Nucleus accumbens (tissue), 56 donors: ENCODE measurements at regions not wholly inside any gene's neighbourhood (a gene's known extent, or its start where the extent isn't known, plus 50 kb on each side); places are given as distances from the start of the nearest gene placed in this dataset.
"Not testable (repeated sequence)": the region's sequence is repeated elsewhere in the genome, so short reads cannot be mapped to it uniquely, and the experiment has no call there.

Experiments used
- DNase-seq, 56 donors: peaks; one replicate each; lab custom pipeline; 2025; lab: John Stamatoyannopoulos, UW

- DNase-seq = no peak
Measured at GRCh38 chr21:29396951-29397455, 98.3 kb downstream of the BACH1 start.

DNA sequence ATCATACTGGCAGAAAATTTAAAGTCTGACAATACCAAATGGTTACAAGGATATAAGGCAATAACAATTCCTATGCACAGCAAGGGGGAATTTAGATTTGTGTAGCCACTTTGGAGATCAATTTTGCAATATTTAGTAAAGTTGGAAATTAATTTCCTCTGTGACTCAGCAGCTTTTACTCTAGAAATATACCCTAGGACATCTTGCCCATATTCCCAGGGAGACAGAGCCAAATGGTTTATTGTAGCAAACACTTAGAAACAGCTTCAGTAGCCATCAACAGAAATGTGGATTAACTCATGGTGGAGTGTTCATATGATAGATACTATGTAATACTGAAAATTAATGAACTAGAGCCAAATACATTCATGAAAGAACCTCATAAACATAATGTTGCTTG is 104.6 kb downstream of the BACH1 start:
- DNase-seq = no peak

- no peak for DNase-seq
Measured at GRCh38 chr21:29403922-29404538, 105.3 kb downstream of the BACH1 start.

- DNase-seq = no peak
Measured at GRCh38 chr21:29405503-29406122, 106.9 kb downstream of the BACH1 start.

GRCh38 chr21:29406385-29406784 is 107.7 kb downstream of the BACH1 start:
- DNase-seq = no peak

- no peak for DNase-seq
Measured at GRCh38 chr21:29407571-29407970, 108.8 kb downstream of the BACH1 start.

DNA sequence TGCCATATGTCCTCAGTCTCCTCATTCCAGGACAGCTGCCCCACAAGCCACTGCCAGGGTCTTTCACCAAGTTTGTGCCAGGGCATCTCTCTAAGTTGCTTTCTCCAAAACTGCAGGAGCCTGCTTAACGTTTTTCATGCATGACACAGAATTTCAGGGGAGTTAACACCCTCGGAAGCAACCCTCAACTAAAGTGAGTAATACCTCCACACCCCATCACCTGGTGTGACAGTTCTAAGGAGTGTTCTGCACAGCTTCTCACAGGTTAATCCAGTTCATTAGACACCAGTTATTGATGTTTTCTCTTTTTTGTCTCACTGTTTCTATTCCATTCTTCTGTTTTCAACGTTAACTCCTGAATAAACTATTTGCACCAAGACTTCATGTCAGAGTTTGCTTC is 115.0 kb downstream of the BACH1 start:
- DNase-seq = peak in 2 of 56 donors; percentile 0 to 1

DNA sequence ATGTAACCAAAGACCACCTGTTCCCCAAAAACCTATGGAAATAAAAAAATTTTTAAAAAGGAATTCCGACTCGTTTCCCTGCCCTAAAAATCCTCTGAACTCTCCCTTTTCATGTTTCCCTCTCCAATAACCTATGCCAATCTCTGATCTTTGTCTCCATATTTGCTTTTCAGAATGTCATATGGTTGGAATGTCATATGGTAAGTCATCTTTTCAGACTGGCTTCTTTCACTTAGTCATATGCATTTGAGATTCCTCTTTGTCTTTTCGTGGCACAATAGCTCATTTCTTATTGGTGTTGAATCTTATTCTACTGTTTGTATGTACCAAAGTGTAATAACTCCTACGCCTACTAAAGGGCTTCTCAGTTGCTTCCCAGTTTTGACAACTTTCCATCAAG is 117.5 kb downstream of the BACH1 start:
- no peak for DNase-seq

DNA sequence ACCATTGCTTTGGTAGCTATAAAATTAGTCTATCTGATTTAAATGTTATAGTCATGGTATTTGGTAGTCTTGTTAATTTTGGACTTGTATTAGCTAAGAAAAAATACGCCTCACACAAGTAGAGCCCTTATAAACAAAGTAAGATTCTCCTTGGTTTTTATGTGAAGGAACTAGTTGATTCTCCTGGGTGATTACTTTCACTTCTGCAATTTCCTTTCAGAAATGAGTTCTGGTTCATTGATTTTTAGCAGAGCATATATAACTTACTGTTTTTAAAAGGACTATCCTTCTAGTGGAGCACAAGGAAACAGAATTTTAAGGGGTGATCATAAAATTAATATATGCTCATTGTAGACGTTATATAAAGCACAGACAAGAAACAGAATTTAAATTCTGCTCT is 120.1 kb downstream of the BACH1 start:
- no peak for DNase-seq

- DNase-seq = no peak
Measured at GRCh38 chr21:29419422-29419821, 120.7 kb downstream of the BACH1 start.

DNA sequence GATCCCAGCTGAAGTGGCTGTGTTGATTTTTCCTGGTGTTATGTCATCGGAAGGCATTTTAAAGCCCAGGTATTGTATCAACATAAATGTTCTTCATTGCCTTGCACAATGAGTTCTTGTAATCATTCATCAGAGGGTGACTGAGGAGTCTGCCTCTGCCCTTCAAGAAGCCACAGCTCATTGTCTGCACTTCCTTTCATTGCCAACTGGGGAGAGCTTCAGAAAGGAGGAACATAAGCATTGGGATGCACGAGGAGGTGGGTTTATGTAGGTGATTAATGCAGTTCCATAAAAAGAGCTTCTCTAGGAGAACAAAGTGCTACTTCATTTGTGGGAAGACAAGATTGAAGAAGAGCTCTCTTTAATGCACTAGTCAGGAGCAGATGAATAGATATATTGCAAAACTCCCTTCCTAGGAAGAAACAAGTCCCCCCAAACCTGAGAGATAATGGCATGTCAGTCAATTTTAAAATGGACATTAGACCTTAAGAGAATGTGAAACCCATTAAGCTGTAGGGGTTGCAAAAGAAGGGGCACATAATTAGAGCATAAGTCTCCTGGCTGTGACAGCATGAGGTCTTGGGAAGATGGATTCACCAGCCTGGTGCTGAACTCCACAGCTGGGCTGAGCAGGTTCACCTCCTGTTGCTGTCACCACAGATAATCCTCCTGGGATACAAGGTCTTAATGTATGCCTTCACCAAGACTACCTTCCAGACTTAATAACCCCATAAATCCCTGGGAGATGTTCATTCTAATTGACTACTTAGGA is 124.6 kb downstream of the BACH1 start:
- DNase-seq = no peak

- no peak for DNase-seq
Measured at GRCh38 chr21:29424728-29425127, 126.0 kb downstream of the BACH1 start.

- no peak for DNase-seq
Measured at GRCh38 chr21:29429218-29429617, 130.5 kb downstream of the BACH1 start.

- DNase-seq = no peak
Measured at GRCh38 chr21:29430030-29430429, 131.3 kb downstream of the BACH1 start.

- DNase-seq = no peak
Measured at GRCh38 chr21:29430576-29430975, 131.9 kb downstream of the BACH1 start.

GRCh38 chr21:29431178-29431577 is 132.5 kb downstream of the BACH1 start:
- no peak for DNase-seq

- no peak for DNase-seq
Measured at GRCh38 chr21:29431680-29432079, 133.0 kb downstream of the BACH1 start.

- no peak for DNase-seq
Measured at GRCh38 chr21:29433366-29434059, 134.8 kb downstream of the BACH1 start.

DNA sequence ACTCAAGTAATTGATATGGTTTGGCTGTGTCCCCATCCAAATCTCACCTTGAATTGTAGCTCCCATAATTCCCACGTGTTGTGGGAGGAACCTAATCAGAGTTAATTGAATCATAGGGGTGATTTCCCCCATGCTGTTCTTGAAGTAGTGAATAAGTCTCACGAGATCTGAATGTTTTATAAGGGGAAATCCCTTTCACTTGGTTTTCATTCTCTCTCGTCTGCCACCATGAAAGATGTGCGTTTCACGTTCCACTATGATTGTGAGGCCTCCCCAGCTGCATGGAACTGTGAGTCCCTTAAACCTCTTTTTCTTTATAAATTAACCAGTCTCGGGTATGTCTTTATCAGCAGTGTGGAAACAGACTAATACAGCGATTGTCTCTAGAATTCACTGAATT is 135.4 kb downstream of the BACH1 start:
- DNase-seq = no peak

- not testable (repeated sequence) for DNase-seq
Measured at GRCh38 chr21:29434982-29435381, 136.3 kb downstream of the BACH1 start.

DNA sequence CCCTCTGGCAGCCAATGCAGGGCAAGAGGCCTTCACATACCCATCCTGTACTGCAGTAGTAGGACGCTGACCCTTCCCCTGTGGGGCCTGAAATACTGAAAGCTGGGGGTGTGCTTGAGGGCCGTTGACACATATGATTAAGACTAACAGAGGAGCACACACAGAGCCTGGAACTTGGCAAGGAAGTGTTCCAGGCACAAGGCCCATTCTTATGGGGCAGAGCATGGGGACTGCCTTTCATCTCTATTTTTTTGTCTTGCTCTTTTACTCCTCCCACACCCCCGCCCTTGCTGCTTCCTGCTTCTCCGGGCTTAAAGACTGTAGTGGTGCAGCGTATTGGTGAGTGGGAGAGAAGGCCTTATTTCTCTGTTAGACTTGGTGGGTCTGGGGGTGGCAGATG is 137.4 kb downstream of the BACH1 start:
- no peak for DNase-seq
